ENCODE measurements at regions not wholly inside any gene's neighbourhood (a gene's known extent, or its start where the extent isn't known, plus 50 kb on each side); places are given as distances from the start of the nearest gene placed in this dataset.

DNA sequence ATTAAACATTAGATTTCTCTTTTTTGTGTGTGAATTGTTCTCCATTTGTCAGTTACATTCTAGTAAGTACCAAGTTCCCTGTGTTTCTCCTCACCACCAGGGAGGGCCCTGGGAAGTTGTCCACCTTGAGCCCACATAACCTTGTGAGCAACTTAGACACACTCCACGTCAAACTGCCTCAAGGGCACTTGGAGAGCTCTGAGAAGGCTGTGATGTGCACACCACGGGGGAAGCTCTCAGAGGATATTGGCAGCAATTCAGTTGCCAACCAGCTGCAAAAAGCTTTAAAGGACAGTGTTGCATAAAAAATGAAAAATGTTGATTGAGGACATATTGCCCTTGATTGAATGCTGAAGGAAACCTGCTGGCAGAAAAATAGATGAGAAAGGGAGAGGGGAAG lies 743.6 kb downstream of the RNF144A start:
- no peaks in the 10 kb centered on the region for H3F3A ChIP-seq (ENCODE audit: control insufficient read depth, insufficient read depth)
- H3K27ac ChIP-seq (ENCODE audit: low read depth, low read length): no peak overlapping the region
- H3K36me3 ChIP-seq (ENCODE audit: control insufficient read depth, low read length): peaks cover 8% of the 10 kb centered on the region
- no peak overlapping the region for H3K4me2 ChIP-seq (ENCODE audit: low read length)
- no peak overlapping the region for H3K4me3 ChIP-seq (ENCODE audit: low read length)
- TF ChIP-seq EZH2phosphoT487 (IDR thresholded peaks at IDR 0.05; ENCODE audit: borderline replicate concordance, low read length) (no peak), CTCF (IDR thresholded peaks at IDR 0.05; ENCODE audit: low read depth, low read length, poor library complexity, severe bottlenecking) (no peak)
- H4K20me1 ChIP-seq (ENCODE audit: control insufficient read depth, insufficient read depth, low read depth, low read length): no peaks in the 10 kb centered on the region
- peaks cover 22% of the 10 kb centered on the region for H3K4me1 ChIP-seq (ENCODE audit: control insufficient read depth, low read length)
- no peaks in the 10 kb centered on the region for H3K27me3 ChIP-seq (ENCODE audit: control insufficient read depth, low read length)
- peaks cover 45% of the 10 kb centered on the region for H3K9me3 ChIP-seq (ENCODE audit: control insufficient read depth, insufficient read depth, low read length)
- no peaks in the 10 kb centered on the region for H3K9me2 ChIP-seq (replicated peaks; ENCODE audit: control insufficient read depth, low read length)
- H3K79me2 ChIP-seq (ENCODE audit: control insufficient read depth, low read length): no peaks in the 10 kb centered on the region

- no peaks in the 10 kb centered on the region for H3K27me3 ChIP-seq (ENCODE audit: control insufficient read depth, low read length)
- H3K4me1 ChIP-seq (ENCODE audit: control insufficient read depth, low read length): peaks cover 23% of the 10 kb centered on the region
- H4K20me1 ChIP-seq (ENCODE audit: control insufficient read depth, insufficient read depth, low read depth, low read length): no peaks in the 10 kb centered on the region
- H3K9me2 ChIP-seq (replicated peaks; ENCODE audit: control insufficient read depth, low read length): no peaks in the 10 kb centered on the region
- H3K9me3 ChIP-seq (ENCODE audit: control insufficient read depth, insufficient read depth, low read length): peaks cover 48% of the 10 kb centered on the region
- no peak overlapping the region for H3K27ac ChIP-seq (ENCODE audit: low read depth, low read length)
- H3K79me2 ChIP-seq (ENCODE audit: control insufficient read depth, low read length): no peaks in the 10 kb centered on the region
- peaks cover 8% of the 10 kb centered on the region for H3K36me3 ChIP-seq (ENCODE audit: control insufficient read depth, low read length)
- H3K4me2 ChIP-seq (ENCODE audit: low read length): no peak overlapping the region
- H3F3A ChIP-seq (ENCODE audit: control insufficient read depth, insufficient read depth): no peaks in the 10 kb centered on the region
- TF ChIP-seq EZH2phosphoT487 (IDR thresholded peaks at IDR 0.05; ENCODE audit: borderline replicate concordance, low read length): no peak
- no peak for TF ChIP-seq CTCF (IDR thresholded peaks at IDR 0.05; ENCODE audit: low read depth, low read length, poor library complexity, severe bottlenecking)
- H3K4me3 ChIP-seq (ENCODE audit: low read length): no peak overlapping the region
These were observed 744.3 kb downstream of the RNF144A start for GRCh38 chr2:7661502-7661901.

DNA sequence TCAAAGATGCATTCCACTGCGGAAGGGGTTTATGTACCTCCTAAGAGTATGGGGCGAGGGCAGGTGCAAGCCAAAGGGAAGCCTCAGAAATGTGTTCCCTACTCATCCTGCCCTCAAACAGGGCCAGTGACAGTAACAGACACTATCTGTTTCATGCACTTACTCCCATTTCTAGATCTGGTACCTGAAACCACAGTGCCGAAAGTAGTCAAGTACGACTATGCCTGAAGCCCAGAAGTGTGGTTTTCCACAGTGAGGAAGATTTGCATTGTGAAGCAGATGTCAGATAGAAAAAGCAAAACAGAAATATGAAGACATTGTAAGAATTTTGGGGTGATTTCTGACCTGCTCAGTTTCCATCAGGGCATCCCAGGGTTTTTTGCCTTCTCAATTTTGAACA lies 748.7 kb downstream of the RNF144A start:
- no peak overlapping the region for H3K4me2 ChIP-seq (ENCODE audit: low read length)
- no peak overlapping the region for H3K4me3 ChIP-seq (ENCODE audit: low read length)
- H3K36me3 ChIP-seq (ENCODE audit: control insufficient read depth, low read length): peaks cover under 1% of the 10 kb centered on the region; the same call in 1 of the 2 replicates
- no peaks in the 10 kb centered on the region; the same call in 1 of the 2 replicates for H3F3A ChIP-seq (ENCODE audit: control insufficient read depth, insufficient read depth)
- no peaks in the 10 kb centered on the region for H3K9me2 ChIP-seq (replicated peaks; ENCODE audit: control insufficient read depth, low read length)
- H3K27me3 ChIP-seq (ENCODE audit: control insufficient read depth, low read length): no peaks in the 10 kb centered on the region
- no peaks in the 10 kb centered on the region for H4K20me1 ChIP-seq (ENCODE audit: control insufficient read depth, insufficient read depth, low read depth, low read length)
- H3K27ac ChIP-seq (ENCODE audit: low read depth, low read length): no peak overlapping the region
- no peaks in the 10 kb centered on the region for H3K79me2 ChIP-seq (ENCODE audit: control insufficient read depth, low read length)
- no peak for TF ChIP-seq EZH2phosphoT487 (IDR thresholded peaks at IDR 0.05; ENCODE audit: borderline replicate concordance, low read length)
- no peak for TF ChIP-seq CTCF (IDR thresholded peaks at IDR 0.05; ENCODE audit: low read depth, low read length, poor library complexity, severe bottlenecking)
- H3K4me1 ChIP-seq (ENCODE audit: control insufficient read depth, low read length): peaks cover 38% of the 10 kb centered on the region
- peaks cover 30% of the 10 kb centered on the region; the same call in 1 of the 2 replicates for H3K9me3 ChIP-seq (ENCODE audit: control insufficient read depth, insufficient read depth, low read length)

All from DOHH2 (cell line).